Effector CD4-positive, alpha-beta T cell (primary cell): ENCODE measurements at regions not wholly inside any gene's neighbourhood (a gene's known extent, or its start where the extent isn't known, plus 50 kb on each side); places are given as distances from the start of the nearest gene placed in this dataset.

Experiments
- DNase-seq: peaks from one replicate; pipeline ENCODE4 v3.0.0-alpha.2; 2020

DNA sequence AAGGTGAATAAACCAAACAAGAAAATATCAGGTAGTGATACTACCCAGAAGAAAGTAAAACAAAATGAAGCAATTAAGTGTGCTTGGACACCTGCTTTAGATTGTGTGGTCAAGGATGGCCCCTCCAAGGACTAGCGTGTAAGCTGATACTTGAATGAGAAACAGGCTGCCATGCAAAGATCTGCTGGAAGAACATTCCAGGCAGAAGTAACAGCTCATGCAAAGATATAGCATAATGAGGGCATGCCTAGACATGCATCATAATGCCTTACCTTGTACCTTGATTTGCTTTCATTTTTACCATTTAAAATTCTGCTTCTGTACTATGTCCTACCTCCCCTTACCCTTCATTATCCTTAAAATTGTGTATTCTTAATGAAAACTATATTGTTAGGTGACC is 74.8 kb upstream of the HDAC9 start:
- DNase-seq: no peak

DNA sequence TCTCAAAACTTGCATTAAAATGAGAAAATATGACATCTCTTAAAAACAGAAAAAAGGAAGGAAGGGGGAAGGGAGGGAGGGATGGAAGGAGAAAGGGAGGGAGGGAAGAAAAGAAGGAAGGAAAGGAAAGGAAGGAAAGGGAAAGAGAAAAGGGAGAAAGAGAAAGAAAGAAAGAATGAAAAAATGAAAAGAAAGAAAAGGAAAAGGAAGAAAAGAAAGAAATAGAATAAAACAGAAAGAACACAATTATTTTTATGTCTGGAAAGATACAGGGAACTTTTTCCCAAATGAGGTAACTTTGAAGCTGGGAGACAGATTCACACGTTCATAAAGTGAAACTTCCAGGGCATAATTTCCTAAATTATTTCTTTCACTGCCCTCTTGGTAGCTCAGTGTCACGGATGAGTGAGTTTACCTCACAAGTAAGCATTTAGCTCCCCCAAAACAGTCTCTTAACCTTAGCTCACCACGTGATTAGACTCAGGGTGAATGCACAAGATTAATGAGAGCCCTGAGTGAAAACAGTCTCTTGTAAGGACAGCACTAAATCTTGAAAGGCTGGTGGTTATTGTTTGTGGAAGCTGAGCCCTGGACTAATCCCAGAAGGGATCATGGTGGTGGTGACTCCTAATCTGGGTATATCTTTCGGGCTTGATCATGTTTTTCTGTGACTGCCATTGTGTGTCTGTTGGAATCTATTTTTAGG is 74.1 kb upstream of the HDAC9 start:
- no peak for DNase-seq

DNA sequence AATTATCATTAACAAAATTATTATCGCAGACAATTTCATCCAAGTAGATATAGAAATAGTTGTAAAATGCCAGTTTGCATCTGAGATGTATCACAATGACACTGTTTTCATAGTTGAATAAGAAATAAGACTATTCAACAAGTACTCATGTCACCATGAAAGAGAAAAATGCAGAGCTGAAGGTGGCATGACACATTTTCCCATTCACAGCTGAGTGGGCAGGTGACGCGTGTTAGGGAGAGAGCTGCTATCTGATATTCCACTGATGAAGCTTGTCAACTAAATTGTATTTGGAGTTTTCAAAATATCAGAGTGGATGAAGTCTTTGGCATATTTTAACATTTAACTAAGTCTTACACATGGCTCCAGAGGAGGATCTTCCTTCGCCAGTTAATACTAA is 70.3 kb upstream of the HDAC9 start:
- DNase-seq: no peak

DNA sequence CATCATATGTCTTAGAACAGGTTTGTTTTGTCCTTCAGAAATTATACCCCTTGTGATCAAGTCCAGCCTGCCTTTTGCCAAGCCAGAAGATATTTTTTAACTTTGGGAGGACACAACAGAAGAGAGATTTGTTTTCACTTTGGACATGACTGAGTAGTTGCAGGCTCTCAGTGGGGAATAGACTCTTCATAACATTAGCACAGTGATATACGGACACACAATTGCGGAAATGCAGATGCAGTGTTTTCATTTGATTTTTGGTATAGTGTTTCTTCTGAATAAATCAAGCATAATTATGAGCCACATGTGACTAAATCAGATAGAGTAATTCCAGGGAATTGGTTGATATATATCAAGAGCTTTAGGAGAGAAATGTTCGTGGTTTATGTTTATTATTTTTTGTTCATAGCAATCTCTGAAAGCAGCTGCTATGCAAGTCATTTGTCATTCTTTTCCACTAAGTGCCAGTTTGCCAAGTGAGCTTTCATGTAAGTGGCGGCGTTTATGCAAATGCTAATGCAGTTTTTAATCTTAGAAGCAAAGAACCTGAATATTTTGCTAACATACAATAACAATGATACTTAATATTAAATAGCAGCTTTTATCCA is 69.6 kb upstream of the HDAC9 start:
- DNase-seq: no peak

DNA sequence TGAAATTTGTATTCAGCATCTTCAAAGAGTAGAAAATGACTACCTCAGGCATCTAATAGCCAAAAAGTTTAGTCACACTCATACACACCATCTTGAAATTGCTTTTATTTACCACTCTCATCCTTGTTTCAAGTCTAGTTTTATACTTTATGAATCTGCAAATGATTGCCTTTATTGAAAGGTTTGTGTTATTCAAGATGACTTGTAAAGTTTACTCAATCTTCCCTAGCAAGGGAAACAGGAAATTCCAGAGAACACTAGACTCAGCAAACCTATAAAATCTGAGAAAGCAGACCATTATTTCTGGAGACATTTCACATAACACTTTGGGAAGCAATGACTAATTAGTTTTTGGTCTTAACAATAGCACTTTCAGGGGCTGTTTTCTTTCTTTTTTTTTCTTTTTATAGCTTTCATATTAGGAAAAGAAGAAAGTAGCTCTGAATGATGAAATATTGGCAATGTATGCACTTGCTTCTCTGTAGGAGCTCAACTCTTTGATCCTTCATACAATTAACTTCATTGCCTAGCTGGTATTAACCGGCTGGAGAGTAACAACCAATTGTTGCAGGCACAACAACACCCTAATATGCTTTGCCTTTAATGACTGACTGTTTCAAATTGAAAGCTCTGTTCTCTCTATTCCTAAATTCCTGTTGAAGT is 68.9 kb upstream of the HDAC9 start:
- DNase-seq: no peak

DNA sequence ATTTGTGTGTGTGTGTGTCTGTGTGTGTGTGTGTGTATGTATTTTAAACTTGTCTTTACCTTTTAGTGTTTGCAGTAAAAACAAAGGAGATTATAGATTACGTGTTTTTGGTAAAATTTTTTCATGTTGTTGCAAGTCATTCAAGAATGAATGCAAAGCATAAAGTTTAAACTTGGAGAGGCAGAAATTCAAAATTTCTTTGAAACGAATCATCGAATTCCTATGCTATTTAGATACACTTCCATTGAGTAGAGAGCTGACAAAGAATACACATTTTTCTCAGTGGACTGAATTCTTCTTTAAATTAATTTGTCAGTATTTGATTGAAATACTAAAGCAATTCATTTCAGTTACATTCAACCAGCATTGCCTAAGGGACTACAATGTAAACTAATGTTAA is 66.0 kb upstream of the HDAC9 start:
- DNase-seq: no peak

DNA sequence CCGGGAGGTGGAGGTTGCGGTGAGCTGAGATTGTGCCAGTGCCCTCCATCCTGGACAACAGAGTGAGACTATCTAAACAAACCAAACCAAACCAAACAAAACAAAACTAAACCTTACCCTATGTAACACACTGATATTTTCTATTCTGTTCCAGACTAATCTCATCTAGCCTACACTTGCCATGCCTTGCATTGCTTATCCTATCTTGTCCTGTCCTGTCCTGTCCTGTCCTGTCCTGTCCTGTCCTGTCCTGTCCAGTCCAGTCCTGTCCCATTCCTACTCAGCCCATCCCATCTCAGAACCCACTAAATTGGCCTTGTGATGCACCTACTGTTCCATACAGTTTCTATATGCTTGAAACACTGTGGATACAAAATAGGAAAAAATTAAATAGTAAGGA is 64.7 kb upstream of the HDAC9 start:
- DNase-seq: no peak

DNA sequence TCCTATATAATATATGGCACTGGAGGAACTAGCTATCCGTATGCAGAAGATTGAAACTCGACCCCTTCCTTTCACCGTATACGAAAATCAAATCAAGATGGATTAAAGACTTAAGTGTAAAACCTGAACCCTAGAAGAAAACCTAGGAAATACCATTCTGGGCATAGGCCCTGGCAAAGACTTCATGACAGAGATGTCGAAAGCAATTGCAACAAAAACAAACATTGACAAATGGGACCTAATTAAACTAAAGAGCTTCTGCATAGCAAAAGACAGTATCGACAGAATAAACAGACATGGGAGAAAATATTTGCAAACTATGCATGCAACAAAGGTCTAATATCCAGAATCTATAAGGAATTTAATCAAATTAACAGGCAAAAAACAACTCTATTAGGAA is 61.4 kb upstream of the HDAC9 start:
- DNase-seq: no peak

DNA sequence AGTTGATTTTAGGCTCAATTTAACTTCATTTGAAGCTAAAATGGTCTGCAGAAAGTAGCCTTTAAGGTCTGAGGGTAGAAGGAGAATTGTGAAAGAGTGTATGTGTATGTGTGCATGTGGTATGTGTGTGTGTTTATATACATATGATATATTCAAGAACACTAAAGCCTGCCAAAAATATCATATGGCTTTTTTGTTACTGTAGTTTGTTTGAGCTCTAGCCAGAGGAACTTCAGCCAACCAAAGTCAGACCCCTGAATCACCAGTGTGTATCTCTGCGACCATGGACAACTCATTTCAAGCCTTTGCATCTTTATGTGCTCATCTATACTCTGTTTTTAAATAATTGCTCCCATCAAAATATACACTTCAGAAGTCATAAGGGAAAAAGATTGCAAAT is 58.4 kb upstream of the HDAC9 start:
- DNase-seq: no peak

DNA sequence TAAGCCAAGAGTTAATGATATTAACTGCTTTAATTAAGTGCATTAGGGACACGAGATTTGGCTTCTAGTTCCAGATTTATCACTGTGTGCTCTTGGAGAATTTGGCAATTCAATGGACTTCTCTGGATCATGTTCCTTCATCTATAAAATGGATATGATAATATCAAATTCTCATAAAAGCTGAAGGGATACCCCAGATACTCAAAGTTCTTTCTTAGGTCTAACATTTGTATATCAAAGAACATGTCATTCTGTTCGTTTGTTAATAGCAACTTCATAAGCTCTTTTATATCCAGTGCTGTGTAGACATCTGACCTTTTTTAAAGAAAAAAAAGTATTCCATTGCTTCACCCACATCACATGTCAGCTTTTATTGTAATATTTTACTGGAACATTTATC is 54.6 kb upstream of the HDAC9 start:
- no peak for DNase-seq

DNA sequence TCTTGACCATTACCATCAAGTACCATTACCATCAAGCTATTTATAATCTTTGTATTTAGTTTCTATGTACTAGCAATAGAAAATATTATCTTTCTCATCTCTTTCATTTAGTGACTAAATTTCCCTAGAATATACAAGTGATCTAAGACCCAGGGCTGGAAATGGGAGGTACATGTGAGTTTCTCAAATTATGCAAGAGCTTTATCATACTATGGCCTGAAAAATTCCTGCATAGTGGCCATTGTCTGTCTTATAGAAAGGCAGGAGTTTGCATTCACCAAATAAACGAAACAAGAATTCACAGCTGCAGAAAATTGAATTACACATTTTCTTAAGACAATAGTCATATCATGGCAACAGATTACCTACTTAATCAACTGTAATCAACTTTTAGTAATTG is 50.7 kb upstream of the HDAC9 start:
- DNase-seq: no peak

DNA sequence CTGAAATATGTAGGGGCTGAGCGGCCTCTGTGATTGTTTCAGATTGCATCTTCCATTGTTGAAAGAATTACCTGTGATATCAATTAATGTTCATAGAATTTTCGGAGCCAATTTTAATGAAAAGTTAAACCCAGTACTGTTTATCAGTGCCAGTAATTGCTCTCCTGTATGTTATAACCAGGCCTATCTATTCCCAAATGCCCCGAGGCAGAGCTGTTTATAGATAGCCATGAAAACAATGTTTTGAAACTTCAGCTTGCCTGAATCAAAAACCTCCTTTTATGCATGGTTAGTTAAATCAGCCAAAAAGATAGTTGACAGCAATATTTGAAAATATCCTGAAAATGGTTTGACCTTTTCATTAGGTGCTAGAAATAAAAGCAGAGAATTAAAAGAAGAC is 50.1 kb upstream of the HDAC9 start:
- DNase-seq: no peak
